ENCODE measurements at regions not wholly inside any gene's neighbourhood (a gene's known extent, or its start where the extent isn't known, plus 50 kb on each side); places are given as distances from the start of the nearest gene placed in this dataset.
A peak's percentile ranks its signal among the peaks of the same experiment; 100 is the strongest.

DNA sequence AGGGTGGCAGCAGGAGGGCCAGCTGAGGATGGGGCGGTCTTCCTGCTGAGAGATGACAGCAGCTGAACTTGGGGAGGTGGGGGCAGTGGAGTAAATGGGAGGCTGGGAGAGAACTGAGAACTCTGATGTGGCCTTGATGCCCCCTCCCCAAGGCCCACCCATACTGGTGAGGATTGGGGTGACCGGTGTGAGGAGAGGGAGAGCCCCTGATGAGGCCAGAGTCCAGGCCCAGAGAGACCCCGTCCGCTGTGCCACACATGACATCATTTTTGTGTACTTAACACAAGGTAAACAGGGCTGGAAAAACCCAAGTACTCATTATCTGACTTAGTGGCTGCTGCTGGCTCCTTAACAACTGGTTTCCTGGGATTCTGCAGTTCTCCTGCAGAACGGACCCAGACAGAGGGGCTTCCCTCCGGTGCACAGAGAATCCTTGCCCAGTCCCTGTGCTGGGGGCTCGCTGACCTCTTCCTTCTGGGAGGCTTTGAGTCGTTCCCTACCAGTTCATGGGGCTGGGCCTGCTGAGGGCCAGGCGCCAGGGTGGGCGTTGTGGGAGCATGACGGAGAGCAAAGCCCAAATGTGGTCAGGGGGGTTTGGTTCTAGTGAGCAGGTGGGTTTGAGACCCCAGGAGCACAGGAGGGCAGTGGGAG, 207.6 kb downstream of the RAB11FIP4 start:
- DNase-seq (ENCODE audit: low spot score in 2 of 2), result no peak
- Histone ChIP-seq H3K27ac (no peak overlapping the region), H3K9me3 (no peaks in the 10 kb centered on the region), H3K27me3 (no peaks in the 10 kb centered on the region), H3K36me3 (no peaks in the 10 kb centered on the region), H3K4me1 (peaks cover 0 to 13% (median 9%) of the 10 kb centered on the region in 4 donors), H3K4me3 (no peak overlapping the region)
- WGBS, 2 donors, result 55 to 70% methylated on average over 11 of the region's 11 CpGs
- TF ChIP-seq CTCF (IDR thresholded peaks at IDR 0.05) (no peak), EP300 (IDR thresholded peaks at IDR 0.05) (no peak), POLR2A (IDR thresholded peaks at IDR 0.05) (no peak)

DNA sequence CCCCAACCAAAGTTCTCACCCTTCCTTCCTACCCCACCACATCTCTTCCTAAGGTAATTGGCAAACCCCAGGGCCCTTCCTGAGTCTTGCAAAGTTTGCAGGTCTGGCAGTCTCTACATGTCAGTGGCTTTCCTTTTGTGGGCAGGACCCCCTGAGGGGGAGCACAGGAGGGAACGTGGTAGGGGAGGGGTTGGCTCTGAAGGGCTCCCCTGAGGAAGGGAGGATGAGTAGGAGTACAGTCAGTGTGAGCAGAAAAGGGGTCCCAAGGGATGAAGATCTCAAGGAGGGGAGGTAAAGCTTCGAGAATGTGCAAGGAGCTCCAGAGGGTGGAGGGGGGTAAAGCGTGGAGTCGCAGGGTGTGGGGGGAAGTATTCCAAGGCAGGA, 206.9 kb downstream of the RAB11FIP4 start:
- TF ChIP-seq CTCF (IDR thresholded peaks at IDR 0.05) (no peak), POLR2A (IDR thresholded peaks at IDR 0.05) (no peak), EP300 (IDR thresholded peaks at IDR 0.05) (no peak)
- no peak for DNase-seq (ENCODE audit: low spot score in 2 of 2)
- WGBS, 2 donors, result 53 to 62% methylated on average over 4 of the region's 4 CpGs
- H3K9me3 ChIP-seq, result no peaks in the 10 kb centered on the region
- no peak overlapping the region for H3K4me3 ChIP-seq
- H3K27ac ChIP-seq, result no peak overlapping the region
- H3K27me3 ChIP-seq, result no peaks in the 10 kb centered on the region
- no peaks in the 10 kb centered on the region for H3K36me3 ChIP-seq
- H3K4me1 ChIP-seq, result peaks cover 0 to 13% (median 9%) of the 10 kb centered on the region in 4 donors

GRCh38 chr17:31597646-31598398, 206.3 kb downstream of the RAB11FIP4 start:
- Histone ChIP-seq H3K27ac (no peak overlapping the region), H3K4me3 (no peak overlapping the region), H3K9me3 (no peaks in the 10 kb centered on the region), H3K27me3 (no peaks in the 10 kb centered on the region), H3K4me1 (peaks cover 0 to 13% (median 9%) of the 10 kb centered on the region in 4 donors), H3K36me3 (no peaks in the 10 kb centered on the region)
- DNase-seq (ENCODE audit: low spot score in 2 of 2), result no peak
- TF ChIP-seq POLR2A (IDR thresholded peaks at IDR 0.05) (no peak), CTCF (IDR thresholded peaks at IDR 0.05) (no peak), EP300 (IDR thresholded peaks at IDR 0.05) (no peak)
- 94 to 98% methylated on average over 6 to 10 of the region's 10 CpGs for WGBS, 2 donors

- Histone ChIP-seq H3K4me3 (no peak overlapping the region), H3K27ac (peak overlapping the region in 2 of 4 donors; percentile 57 to 84), H3K4me1 (peaks cover 0 to 13% (median 9%) of the 10 kb centered on the region in 4 donors), H3K9me3 (no peaks in the 10 kb centered on the region), H3K36me3 (peaks cover 0 to under 1% (median 0%) of the 10 kb centered on the region in 3 donors), H3K27me3 (no peaks in the 10 kb centered on the region)
- peak; percentile 32 to 35 for DNase-seq (ENCODE audit: low spot score in 2 of 2)
- WGBS, 2 donors, result 37 to 67% methylated on average over 8 to 15 of the region's 16 CpGs
- no peak for TF ChIP-seq CTCF (IDR thresholded peaks at IDR 0.05)
- TF ChIP-seq POLR2A (IDR thresholded peaks at IDR 0.05), result no peak
- peak in 1 of 2 donors; percentile 62 for TF ChIP-seq EP300 (IDR thresholded peaks at IDR 0.05)
Observed at GRCh38 chr17:31596382-31597323, 205.2 kb downstream of the RAB11FIP4 start.
